Activated T-cell treated with anti-CD3 and anti-CD28 coated beads, Interleukin-2, amount 50 U/mL, for 24 hours (primary cell): ENCODE measurements at regions not wholly inside any gene's neighbourhood (a gene's known extent, or its start where the extent isn't known, plus 50 kb on each side); places are given as distances from the start of the nearest gene placed in this dataset.

ENCODE experiments used
- DNase-seq: peaks from one replicate; pipeline ENCODE4 v3.0.0-alpha.2; 2020
- H3K27ac Mint-ChIP-seq: 2 replicates; pipeline ENCODE4 v1.8.0; 2020; ENCODE audit warnings: mild to moderate bottlenecking, mixed read lengths
- H3K27me3 Mint-ChIP-seq: 2 replicates; pipeline ENCODE4 v1.8.0; 2020; ENCODE audit warnings: mixed read lengths
- H3K36me3 Mint-ChIP-seq: 2 replicates; pipeline ENCODE4 v1.8.0; 2020; ENCODE audit warnings: low read depth, mixed read lengths
- H3K4me1 Mint-ChIP-seq: 2 replicates; pipeline ENCODE4 v1.8.0; 2020; ENCODE audit warnings: low read depth, mixed read lengths
- H3K4me3 Mint-ChIP-seq: 2 replicates; pipeline ENCODE4 v1.8.0; 2020; ENCODE audit warnings: mild to moderate bottlenecking, moderate library complexity, mixed read lengths
- H3K9me3 Mint-ChIP-seq: 2 replicates; pipeline ENCODE4 v1.8.0; 2020; ENCODE audit warnings: mixed read lengths

DNA sequence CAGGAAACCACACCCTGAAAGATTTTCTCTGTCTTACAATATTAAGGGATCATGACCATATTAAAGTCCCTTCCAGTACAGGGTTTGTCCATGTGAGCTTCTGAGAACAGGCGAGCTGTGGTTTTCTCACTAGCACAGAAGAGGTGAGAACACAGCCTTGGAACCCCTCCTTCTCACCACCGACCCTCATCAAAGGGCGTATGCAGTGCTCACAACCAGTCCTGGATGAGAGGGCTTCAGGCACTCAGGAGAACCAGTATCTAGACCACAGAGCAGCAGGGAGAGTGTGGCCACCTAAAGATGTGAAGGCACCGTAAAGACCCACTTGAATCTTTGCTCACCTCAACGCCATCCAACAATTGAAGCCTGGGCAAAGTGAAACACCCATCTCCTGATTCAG, 397.0 kb downstream of the ETS1 start:
- Mint-ChIP-seq H3K27ac (no peak overlapping the region), H3K36me3 (peaks cover 9% of the 10 kb centered on the region), H3K9me3 (peaks cover 9% of the 10 kb centered on the region), H3K4me3 (no peak overlapping the region), H3K27me3 (no peaks in the 10 kb centered on the region), H3K4me1 (peaks cover 37% of the 10 kb centered on the region)
- DNase-seq = no peak

DNA sequence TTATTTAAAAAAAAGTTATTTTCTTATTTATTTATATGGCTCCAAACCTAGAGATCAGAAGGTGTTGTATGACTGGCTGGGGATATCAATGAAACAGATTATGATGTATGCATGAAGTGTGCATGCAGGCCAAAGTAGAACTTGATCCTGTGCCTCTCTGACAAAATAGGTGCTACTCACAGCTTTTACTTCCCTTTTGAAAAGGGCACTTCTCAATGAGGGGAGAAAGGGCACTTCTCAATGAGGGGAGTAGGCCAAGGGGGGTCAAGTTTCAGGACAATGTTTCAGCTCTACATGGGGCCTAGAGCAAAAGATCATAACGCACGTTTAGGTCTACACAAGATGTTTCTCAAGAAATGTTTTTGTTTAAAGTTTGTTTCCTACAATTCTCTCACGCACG, 397.5 kb downstream of the ETS1 start:
- H3K27me3 Mint-ChIP-seq = no peaks in the 10 kb centered on the region
- H3K4me3 Mint-ChIP-seq = no peak overlapping the region
- H3K27ac Mint-ChIP-seq = no peak overlapping the region
- peaks cover 9% of the 10 kb centered on the region for H3K36me3 Mint-ChIP-seq
- H3K9me3 Mint-ChIP-seq = peaks cover 13% of the 10 kb centered on the region
- peaks cover 34% of the 10 kb centered on the region for H3K4me1 Mint-ChIP-seq
- no peak for DNase-seq

DNA sequence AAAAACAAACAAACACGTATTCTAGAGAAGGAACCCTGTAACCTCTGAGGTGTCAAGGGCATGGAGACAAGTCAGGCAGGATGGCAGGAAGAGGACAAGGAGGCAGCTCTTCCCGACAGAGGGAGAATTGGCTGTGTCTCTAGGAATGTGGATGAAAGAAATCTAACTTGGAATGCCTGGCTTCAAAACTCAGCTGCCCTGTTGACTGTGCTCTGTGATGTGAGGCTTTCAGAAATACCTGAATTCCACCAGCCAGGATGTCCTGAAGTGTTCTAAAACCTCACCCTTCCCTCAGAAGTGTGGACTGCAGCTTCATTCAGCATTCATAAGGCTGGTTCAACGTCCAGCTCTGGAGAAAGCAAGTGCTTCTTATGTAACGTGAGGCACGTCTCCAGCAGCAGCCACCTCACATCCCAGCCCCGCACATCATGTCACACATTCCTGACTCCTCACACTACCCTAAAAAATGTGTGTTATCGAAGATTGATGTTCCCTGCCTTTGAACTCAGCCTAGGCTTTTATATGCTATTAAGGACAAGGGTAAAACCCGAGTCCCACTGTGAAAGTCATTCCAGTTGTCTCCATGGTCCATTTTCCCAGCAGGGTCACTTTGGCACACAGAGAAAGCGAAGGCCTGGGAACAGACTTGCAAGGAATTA, 398.9 kb downstream of the ETS1 start:
- Mint-ChIP-seq H3K36me3 (peaks cover 12% of the 10 kb centered on the region), H3K9me3 (peaks cover 24% of the 10 kb centered on the region), H3K27me3 (no peaks in the 10 kb centered on the region), H3K27ac (no peak overlapping the region), H3K4me1 (peaks cover 29% of the 10 kb centered on the region), H3K4me3 (no peak overlapping the region)
- DNase-seq = no peak

DNA sequence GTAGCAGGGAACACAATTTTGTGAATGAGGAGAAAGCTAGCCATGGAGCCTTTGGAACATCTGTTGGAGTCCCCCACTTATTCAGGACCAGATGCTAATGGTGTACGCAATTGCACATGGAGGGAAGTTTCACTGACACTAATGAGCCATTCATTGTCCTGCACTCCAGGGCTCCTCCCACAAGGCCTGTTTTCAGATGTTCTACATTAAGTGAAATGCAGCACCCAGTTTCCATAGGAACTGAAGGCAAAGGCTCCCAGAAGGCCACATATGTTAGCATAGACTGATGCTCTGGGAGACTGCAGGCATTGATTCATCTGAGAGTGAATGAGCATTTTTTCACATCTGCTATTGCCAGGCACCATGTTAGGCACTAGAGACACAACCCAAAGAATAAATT, 399.5 kb downstream of the ETS1 start:
- Mint-ChIP-seq H3K9me3 (peaks cover 26% of the 10 kb centered on the region), H3K4me3 (no peak overlapping the region), H3K27ac (no peak overlapping the region), H3K4me1 (peaks cover 32% of the 10 kb centered on the region), H3K36me3 (peaks cover 12% of the 10 kb centered on the region), H3K27me3 (no peaks in the 10 kb centered on the region)
- no peak for DNase-seq

DNA sequence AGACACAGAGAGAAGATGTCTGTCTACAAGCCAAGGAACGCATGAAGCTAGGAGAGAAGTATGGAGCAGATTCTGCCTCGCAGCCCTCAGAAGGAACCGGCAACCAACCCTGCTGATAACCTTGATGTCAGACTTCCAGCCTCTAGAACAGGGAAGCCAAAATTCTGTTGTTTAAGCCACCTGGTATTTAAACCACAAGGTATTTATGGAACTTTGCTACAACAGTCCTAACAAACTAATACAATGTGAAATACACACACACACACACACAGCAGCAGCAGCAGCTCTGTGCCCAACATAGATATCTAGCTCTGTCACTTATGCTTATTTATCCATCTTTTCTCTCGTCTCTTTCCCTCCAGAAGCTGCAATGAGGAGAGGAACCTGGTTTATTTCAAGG, 400.0 kb downstream of the ETS1 start:
- DNase-seq = no peak
- Mint-ChIP-seq H3K36me3 (peaks cover 12% of the 10 kb centered on the region), H3K4me1 (peaks cover 35% of the 10 kb centered on the region), H3K9me3 (peaks cover 26% of the 10 kb centered on the region), H3K4me3 (no peak overlapping the region), H3K27ac (no peak overlapping the region), H3K27me3 (no peaks in the 10 kb centered on the region)

DNA sequence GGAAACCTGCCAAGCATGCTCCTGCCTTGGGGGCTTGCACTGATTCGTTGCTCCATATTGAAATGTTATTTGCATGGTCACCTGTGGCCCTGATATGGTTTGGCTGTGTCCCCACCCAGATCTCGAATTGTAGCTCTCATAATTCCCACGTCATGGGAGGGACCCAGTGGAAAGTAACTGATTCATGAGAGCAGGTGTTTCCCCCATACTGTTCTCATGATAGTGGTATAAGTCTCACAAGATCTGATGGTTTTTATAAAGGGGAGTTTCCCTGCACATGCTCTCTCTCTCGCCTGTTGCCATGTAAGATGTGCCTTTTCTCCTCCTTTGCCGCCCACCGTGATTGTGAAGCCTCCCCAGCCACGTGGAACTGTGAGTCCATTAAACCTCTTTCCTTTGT, 402.4 kb downstream of the ETS1 start:
- Mint-ChIP-seq H3K9me3 (peaks cover 26% of the 10 kb centered on the region), H3K27ac (no peak overlapping the region), H3K27me3 (no peaks in the 10 kb centered on the region), H3K36me3 (peaks cover 12% of the 10 kb centered on the region), H3K4me3 (no peak overlapping the region), H3K4me1 (peaks cover 39% of the 10 kb centered on the region)
- DNase-seq = no peak

DNA sequence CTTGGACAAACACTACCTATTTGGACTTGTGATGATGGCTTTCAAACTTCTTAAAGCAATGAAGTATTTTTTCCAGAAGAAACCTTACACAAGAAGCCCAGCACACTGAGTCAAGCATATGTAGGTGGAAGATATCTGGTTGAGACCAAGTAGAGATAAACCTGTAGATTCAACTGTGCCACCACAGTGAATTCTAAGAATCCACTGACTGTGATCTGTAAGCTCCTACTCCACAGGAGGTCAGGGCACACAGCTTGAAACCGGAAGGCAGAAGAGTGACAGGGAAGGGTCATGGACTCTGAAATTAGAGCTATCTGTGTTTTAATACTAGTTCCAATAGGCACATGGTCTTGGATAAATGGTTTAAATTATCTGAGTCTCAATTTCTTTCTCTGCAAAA, 404.5 kb downstream of the ETS1 start:
- Mint-ChIP-seq H3K27ac (peak overlapping the region; percentile 50), H3K36me3 (peaks cover 12% of the 10 kb centered on the region), H3K4me3 (no peak overlapping the region), H3K4me1 (peaks cover 40% of the 10 kb centered on the region), H3K9me3 (peaks cover 26% of the 10 kb centered on the region), H3K27me3 (no peaks in the 10 kb centered on the region)
- DNase-seq = no peak

DNA sequence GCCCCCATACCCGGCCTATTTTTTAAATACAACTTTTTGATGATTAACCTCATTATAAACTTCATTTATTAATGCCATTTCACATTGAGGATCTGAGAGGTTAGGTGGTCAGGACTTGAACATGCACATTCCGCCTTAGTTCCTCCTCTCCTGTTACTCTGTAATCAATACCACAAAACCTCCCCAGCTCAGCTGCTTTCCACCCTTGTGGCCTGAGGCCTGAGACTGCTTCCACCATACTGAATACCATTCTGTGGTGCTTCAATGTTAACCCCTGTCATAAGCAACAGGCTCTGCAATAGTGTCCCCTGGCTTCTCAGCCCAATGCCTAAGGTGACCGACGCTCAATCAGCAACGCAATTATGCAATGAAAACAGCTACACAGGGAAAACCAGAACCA, 405.4 kb downstream of the ETS1 start:
- Mint-ChIP-seq H3K27ac (no peak overlapping the region), H3K4me1 (peaks cover 42% of the 10 kb centered on the region), H3K9me3 (peaks cover 26% of the 10 kb centered on the region), H3K36me3 (peaks cover 12% of the 10 kb centered on the region), H3K27me3 (no peaks in the 10 kb centered on the region), H3K4me3 (no peak overlapping the region)
- no peak for DNase-seq

DNA sequence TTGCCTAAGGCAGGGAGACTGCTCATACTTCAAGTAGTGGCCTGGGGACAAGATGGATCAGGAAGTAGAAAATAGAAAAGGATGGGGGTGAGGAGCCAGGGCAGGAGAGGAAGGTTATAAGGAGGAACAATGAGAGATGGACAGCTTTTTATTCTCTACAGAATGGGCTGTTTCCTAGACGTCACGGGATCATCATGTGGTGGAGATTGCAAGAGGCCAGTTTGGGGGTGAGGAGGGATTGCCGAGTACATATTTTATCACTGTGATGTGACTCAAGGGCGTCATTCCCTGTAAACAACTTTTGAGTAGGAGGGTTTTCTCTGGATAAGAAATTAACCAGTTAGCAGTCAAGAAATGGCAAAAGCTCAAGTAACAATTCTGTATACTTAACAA, 406.3 kb downstream of the ETS1 start:
- H3K27me3 Mint-ChIP-seq = no peaks in the 10 kb centered on the region
- peaks cover 42% of the 10 kb centered on the region for H3K4me1 Mint-ChIP-seq
- no peak for DNase-seq
- H3K27ac Mint-ChIP-seq = no peak overlapping the region
- no peak overlapping the region for H3K4me3 Mint-ChIP-seq
- H3K9me3 Mint-ChIP-seq = peaks cover 24% of the 10 kb centered on the region
- peaks cover 9% of the 10 kb centered on the region for H3K36me3 Mint-ChIP-seq

DNA sequence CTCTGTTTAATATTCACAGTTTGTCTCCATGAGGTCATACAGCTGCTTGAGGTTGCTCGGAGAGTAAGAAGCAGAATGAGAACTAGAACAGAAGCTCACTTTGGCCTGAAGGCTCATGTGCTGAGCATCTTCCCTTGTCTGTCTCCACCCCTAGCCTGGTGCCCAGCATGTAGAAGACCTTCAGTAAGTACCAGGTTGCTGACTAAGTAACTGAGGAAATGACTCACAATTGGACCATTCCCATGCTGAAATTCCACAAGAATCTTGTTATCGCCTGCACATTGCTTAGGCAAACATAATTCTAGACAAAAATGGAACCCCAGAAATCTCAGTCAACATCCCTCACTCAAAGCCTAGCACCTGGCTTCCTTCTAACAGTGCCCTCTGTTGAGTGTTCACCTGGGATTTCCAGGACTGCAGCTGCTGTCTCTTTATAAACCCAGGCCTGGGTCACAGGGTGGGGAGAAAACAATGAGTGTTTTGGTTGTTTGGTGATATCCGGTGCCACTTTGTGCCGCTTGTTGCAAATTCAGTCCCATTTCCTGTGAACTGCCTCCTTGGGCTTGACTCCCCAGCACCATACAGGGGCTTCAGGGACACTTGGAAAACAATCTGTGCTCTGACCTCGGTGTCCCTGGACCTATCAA, 406.8 kb downstream of the ETS1 start:
- Mint-ChIP-seq H3K27ac (no peak overlapping the region), H3K4me1 (peaks cover 42% of the 10 kb centered on the region), H3K36me3 (peaks cover 5% of the 10 kb centered on the region), H3K4me3 (no peak overlapping the region), H3K9me3 (peaks cover 20% of the 10 kb centered on the region), H3K27me3 (no peaks in the 10 kb centered on the region)
- DNase-seq = no peak

DNA sequence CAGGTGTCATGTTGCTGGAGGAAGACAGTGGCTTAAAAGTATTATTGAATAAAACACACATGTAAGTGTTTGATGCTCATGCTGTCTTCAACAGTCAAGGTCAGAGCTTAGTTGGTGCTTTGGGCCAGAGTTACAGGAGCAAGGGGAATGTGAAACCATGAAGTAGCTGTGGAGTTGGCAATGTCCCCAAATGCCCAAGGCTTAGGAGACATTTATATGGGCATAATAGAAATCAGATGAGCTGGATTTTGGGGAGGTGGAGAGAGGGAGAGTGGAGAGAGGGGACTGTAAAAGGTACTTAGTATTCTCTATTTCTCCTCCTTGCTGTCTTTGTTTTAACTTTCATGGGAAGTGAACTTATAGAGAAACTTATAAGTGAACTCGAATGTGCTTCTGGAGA, 407.8 kb downstream of the ETS1 start:
- H3K27ac Mint-ChIP-seq = no peak overlapping the region

DNA sequence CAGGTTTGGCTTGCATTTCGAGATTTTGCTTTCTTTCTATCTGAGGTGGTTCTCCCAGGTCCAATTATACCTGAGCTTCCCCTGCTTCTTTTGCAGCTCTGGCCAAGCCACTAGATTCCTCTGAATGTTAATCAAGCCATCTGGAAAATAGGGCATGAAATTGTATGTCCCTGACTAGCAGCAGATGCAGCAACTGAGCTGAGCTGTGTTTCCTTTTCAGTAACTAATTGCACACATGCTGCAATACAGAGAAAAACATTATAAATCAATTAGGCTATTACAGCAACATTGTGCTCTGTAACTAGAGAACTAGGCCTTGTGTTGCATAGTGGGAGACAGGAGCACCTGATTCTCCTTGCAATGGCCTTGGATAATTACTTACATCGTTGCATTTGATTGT, 408.3 kb downstream of the ETS1 start:
- H3K36me3 Mint-ChIP-seq = peaks cover 2% of the 10 kb centered on the region
- peaks cover 46% of the 10 kb centered on the region for H3K4me1 Mint-ChIP-seq
- DNase-seq = no peak
- H3K27ac Mint-ChIP-seq = no peak overlapping the region
- H3K9me3 Mint-ChIP-seq = peaks cover 6% of the 10 kb centered on the region
- no peak overlapping the region for H3K4me3 Mint-ChIP-seq
- H3K27me3 Mint-ChIP-seq = no peaks in the 10 kb centered on the region

More for the DNA sequence above, 407.8 kb downstream of the ETS1 start:
- Mint-ChIP-seq H3K36me3 (peaks cover 3% of the 10 kb centered on the region), H3K4me1 (peaks cover 45% of the 10 kb centered on the region), H3K27me3 (no peaks in the 10 kb centered on the region), H3K4me3 (no peak overlapping the region), H3K9me3 (peaks cover 11% of the 10 kb centered on the region)
- DNase-seq = no peak

DNA sequence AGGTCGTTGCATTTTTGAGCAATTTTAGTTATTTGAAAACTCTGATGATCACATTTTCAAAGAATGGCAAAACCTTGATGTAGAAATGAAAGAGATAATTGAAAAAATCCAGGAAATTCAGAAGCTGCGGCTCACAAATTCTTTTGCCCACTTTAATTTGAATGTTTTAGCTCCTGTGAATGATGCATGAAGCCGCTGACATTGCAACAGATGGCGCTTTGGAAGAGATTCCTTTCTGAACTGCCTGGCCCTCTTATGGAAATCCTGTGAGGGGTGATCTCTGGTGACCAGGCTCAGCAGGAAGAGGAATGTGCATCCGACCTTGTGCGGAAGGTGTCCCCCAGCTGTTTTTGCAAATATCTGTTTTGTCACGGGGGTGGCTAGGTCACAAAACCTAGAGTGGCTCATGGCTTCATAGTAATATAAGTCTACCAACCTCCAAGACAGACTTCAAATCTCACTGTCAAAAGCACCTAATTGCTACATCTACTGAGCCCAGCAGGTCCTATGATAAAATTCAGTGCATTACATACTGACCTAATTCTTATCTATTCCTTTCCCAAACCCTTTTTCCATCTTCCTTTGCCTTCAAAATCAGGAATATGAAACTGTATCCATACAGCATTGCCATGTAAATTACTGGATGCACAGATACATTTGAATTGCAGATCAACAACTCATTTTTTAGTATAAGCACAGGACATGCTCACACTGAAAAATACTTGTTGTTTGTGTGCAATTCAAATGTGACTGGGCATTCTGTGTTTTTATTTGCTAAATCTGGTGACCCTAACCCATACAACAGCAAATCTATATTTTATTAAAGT, 412.7 kb downstream of the ETS1 start:
- Mint-ChIP-seq H3K9me3 (no peaks in the 10 kb centered on the region), H3K27me3 (no peaks in the 10 kb centered on the region), H3K4me1 (peaks cover 30% of the 10 kb centered on the region), H3K27ac (no peak overlapping the region), H3K4me3 (no peak overlapping the region), H3K36me3 (no peaks in the 10 kb centered on the region)
- no peak for DNase-seq

DNA sequence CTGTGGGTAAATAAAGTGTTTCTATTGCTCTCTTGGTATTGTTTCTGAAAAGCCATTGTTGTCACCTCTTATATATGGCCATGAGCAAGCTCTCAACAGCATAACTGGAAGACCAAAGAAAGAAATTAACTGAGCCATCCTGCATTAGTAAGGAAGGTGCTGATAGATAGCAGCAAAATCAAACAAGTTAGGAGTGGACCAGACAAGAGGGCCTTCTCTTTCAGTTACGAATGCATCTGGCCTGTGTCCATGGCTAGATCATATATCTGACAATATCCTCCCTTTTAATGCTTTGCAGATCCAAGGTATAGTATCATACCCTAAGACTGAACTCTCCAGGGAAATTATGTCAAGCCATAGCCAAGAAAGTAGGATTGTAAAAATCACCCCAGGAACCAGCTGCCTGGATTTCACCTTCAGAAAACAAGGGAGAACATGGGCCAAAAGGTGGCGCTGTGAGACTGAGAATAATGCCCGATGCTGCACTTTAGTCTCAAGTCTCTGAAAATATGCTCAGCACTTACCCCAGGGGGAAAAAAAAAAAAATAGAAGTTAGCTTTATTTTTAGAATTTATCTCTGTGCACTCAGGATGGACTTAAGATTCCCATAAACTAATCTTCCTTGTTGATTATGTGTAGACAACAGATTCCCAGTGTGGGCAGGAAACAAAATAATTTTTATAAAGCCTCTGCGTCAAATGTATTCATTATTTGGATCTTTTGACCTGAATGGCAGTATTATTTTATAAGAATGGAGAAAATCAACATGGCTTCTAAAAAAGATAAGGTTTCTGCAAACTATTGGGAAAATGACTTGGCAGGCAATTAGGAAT, 415.1 kb downstream of the ETS1 start:
- Mint-ChIP-seq H3K4me3 (no peak overlapping the region), H3K27ac (peak overlapping the region; percentile 6), H3K36me3 (no peaks in the 10 kb centered on the region), H3K4me1 (peaks cover 27% of the 10 kb centered on the region), H3K9me3 (no peaks in the 10 kb centered on the region), H3K27me3 (no peaks in the 10 kb centered on the region)
- peak; percentile 88 for DNase-seq
